HG03175 (cell line): ENCODE measurements at regions not wholly inside any gene's neighbourhood (a gene's known extent, or its start where the extent isn't known, plus 50 kb on each side); places are given as distances from the start of the nearest gene placed in this dataset.
"Not testable (repeated sequence)": the region's sequence is repeated elsewhere in the genome, so short reads cannot be mapped to it uniquely, and the experiment has no call there.

Experiments used
- ATAC-seq: cut with Tn5 transposase; IDR thresholded peaks from one replicate; pipeline ENCODE4 v1.9.1; 2021; ENCODE audit warnings: mild to moderate bottlenecking, moderate library complexity; ENCODE audit not compliant: unreplicated experiment

DNA sequence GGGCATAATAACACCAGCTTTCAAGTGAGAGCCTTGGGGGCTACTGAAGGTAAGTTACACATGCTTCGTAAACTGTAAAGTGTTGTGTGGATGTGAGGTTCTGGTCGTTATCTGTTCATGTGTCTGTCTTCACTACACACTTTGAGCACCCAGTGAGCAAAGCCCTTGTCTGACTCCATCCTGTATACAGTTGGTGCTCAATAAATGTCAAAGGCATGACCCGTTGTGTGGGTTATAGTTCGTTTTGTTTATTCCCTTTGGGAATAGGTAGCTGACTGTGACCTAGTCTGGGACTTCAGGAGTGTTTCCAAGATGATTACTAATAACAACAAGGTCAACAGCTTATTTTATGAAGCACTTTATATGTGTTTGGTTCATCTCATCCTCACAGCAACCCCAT lies 146.9 kb downstream of the MIAT start:
- no peak for ATAC-seq

GRCh38 chr22:26804911-26805539 lies 147.6 kb downstream of the MIAT start:
- no peak for ATAC-seq

DNA sequence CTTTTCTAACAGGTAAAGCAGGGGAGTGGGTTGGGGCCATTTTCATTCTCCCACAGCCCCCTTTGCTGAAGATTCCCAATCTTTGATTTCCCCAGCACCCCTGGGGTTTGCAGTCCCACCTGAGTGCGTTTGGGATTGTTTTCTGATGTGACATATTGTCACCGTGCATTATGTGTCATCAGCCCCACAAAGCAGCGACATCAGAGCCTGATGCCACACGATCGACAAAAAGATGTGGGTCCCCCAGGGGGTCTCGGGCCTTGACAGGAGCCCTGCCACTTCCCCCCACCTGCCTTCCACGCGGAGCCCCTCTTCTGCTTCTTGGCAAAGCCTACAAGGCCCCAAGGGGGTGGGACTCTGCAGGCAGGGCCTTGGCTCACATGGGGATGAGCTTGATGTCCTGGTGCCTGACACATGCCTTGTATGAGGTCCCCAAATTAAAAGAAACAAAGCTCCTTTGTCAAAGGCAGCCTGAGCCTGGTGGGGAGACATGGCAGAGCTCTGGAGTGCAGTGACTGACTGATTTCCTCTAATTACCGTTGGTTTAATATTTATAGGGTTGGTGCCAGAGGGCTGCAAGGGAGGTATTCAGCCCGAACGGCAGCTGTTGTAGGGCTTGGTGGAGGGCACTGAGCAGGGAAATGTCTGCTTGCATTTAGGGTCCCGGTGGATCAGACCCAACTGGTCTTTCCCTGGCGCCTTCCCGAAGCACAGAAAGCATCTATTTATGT lies 149.2 kb downstream of the MIAT start:
- ATAC-seq = no peak

DNA sequence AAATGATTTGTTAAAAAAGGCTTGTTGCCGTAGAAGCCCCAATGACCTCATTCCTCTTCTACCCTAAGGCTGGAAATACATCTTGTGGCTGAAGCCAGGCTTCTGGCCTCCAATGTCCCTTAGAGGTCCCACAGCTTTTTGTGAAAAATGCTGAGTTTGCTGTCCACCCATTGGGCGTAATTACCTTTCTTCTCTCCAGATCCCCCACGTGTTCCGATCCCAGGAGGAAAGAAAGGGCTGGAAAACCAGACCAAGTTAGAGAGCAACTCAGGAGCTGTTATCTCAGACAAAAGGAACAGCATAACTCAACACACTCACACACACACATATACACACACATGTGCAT lies 154.2 kb downstream of the MIAT start:
- ATAC-seq = no peak

DNA sequence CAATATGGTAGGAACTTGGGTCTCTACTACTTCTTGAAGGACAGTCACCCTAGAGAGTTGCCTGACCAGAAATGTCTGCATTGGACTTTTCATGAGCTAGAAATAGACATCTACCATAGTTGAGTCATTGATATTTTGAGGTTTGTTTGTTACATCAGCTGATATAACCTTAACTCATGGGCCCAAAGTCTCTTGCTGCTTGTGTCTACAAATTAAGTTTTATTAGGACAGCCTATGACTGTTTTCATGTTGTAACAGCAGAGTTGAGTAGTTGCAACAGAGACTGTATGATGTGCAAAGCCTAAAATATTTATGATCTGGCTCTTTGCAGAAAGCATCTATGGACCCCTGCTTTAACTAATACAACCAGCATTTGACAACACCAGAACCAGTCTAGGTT lies 155.3 kb downstream of the MIAT start:
- ATAC-seq = no peak

GRCh38 chr22:26816726-26817125 lies 159.3 kb downstream of the MIAT start:
- no peak for ATAC-seq

- no peak for ATAC-seq
These were observed 160.5 kb downstream of the MIAT start for GRCh38 chr22:26817926-26818325.

- ATAC-seq = no peak
These were observed 164.5 kb downstream of the MIAT start for GRCh38 chr22:26821854-26822253.

DNA sequence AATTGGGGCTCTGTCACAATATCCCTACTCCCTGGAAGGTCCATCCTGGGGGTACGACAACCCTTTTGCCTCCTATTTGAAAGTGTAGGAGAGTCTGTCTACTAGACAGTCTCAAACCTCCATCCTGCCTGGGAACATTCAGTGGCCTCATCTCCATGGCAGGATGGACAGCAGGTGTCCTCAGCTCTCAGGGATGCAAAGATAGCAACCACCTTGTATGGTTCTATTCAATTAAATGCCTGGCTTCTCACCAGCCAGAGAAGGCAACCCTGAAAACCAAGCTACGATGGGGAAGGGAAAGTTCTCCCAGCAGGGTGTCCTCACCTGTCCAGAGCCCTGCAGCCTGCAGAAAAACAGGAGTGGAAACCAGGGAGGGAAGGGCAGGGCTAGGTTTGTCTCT lies 164.9 kb downstream of the MIAT start:
- no peak for ATAC-seq

- no peak for ATAC-seq
These were observed 166.6 kb downstream of the MIAT start for GRCh38 chr22:26823966-26824365.

DNA sequence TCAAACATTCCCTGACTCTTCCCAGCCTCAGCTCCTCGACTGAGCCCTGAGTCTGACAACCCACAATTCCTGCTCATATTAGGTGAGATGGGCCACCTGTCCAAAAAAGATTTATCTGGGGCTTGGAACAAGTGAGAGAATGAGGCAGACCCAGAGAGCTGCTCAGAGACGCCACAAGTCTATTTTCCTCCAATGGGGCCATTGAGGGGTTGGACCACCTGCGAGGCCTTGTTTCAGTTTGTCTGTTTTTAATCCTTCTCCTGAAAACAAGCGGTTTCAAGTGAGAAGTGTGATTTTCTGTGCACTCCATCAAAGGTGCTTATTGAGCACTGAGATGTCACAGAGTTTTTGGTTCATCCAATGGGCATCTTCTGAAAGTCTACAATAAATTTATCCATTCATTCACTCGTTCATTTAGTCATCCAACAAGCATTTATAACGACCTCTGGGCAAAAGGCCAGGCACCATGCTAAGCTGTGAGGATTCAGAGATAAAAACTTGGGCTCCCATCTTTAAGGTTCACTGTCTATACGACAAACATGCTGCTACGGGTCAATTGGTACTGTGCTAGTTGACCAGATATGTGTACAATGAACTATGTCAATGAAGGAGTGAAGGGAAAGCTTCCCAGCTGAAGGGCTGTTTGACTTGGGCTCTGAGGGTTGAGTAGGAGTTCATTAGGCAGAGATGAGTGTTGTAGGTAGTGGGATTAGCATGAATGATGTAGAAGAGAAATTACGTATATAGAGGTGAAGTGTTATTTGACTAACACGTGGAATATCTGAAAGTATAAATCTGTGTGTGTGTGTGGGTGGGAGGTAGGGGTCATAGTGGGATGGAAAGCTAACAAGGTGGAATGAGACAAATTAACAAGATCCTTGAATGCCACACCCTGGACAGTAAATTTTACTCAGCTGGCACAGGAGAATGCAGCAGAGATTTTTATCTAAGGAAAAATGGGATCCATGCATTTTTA lies 168.9 kb downstream of the MIAT start:
- ATAC-seq = no peak

DNA sequence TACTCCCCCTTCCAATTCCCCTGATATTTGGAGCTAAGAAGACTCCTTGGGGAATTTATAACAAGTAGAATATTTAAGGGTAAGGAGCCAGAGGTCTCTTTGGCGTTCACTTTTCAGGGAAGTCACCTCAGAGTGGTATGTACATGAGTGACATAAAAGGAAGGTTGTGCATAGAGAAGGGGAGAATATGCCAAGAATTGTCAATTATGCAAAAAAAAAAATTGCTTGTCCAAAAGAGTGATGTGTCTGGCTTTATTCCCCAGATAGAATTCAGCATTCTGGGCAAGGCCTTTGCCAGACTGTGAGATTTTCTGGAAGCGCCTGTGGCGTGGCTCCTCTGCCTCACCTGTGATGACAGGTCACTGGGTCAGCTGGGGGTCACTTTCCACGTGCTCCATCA lies 170.2 kb downstream of the MIAT start:
- no peak for ATAC-seq

- no peak for ATAC-seq
These were observed 170.9 kb downstream of the MIAT start for GRCh38 chr22:26828311-26828710.

DNA sequence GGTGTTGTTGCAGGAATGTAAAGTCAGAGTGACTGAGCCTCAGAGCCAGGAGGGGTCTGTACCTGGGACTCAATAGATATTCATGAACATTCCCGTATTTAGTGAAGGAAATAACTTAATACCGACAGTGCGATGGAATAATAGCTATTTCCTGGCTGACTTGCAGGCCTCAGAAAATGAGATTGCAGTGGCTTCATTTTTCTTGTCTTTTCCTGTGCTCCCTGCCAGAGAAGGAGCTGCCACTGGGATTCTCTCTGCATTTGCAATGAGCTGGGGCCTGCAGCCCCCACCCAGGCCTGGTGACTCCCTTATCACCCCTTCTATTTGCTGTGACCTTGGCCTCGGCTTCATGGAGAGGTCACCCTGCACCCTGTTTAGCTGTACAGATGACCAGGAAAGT lies 173.4 kb downstream of the MIAT start:
- ATAC-seq = no peak

- no peak for ATAC-seq
These were observed 177.6 kb downstream of the MIAT start for GRCh38 chr22:26835023-26835422.

GRCh38 chr22:26835929-26836528 lies 178.6 kb downstream of the MIAT start:
- no peak for ATAC-seq

- ATAC-seq = no peak
These were observed 180.5 kb downstream of the MIAT start for GRCh38 chr22:26837784-26838470.

DNA sequence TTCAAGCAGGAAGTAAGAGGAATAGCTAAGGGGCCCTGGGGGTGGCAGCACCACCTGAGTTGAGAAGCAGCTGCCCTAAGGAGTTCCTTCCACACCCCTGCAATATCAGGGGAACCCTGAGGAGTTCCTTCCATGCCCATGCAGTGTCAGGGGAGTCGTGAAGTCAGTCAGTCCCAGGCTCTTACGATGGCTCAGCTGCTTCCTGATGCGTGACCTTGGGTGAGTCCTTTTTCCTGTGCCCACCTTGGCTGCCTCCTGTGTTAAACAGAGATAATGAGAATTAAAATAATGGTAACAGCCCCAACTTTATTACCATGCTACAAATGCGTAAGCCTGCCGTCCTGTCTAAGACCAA lies 181.1 kb downstream of the MIAT start:
- ATAC-seq = no peak

DNA sequence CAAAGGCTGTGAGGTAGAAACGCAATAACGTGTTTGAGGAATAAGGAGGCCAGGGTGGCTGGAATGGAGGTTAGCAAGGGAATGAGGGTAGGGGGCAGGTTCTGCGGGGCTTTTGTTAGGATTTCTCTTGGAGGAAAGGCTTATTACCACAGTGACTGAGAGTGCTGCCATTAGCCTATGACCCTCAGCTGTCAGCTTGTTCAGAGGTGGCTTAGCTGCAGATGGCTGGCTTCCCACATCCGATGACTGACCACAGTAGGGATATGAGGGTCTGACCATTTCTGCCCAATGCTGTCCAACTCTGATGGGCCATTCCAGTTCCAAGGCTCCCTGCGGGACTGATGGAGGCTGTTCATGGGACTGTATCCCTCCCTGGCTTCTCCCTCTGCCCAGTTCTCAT lies 181.8 kb downstream of the MIAT start:
- no peak for ATAC-seq

- not testable (repeated sequence) for ATAC-seq
These were observed 183.4 kb downstream of the MIAT start for GRCh38 chr22:26840770-26841169.

DNA sequence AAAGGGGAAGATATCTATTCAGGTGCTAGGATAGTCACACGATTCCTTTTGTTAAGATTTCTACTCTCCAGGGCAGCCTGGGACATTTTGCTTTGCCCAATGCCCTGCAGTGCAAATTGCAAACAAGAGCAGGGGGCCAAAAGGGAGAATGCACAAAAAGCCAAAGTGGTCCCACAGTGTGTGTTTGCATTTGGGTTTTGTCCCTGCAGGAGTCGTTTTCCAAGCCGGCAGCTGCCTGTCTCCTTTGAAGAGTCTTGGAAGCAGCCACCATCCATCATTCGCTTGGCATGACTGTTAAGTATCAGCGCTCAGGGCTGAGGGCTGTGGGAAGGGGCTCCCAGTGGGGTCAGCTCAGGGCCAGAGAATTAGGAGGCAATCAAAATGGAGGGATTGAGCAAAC lies 184.7 kb downstream of the MIAT start:
- no peak for ATAC-seq
